PC-9 (cell line): ENCODE measurements at regions not wholly inside any gene's neighbourhood (a gene's known extent, or its start where the extent isn't known, plus 50 kb on each side); places are given as distances from the start of the nearest gene placed in this dataset.

Experiments used
- EZH2 ChIP-seq: fragments of 200-600 bp; sonication (generic); IDR thresholded peaks from 2 replicates; pipeline ENCODE4 v1.8.0; 2017; ENCODE audit warnings: antibody characterized with exemption, low read depth
- TF ChIP-seq, protein P1 (sequence below): fragments of 200-600 bp; sonication (generic); conservative IDR thresholded peaks from 2 replicates; pipeline ENCODE4 v1.6.1; 2017; ENCODE audit warnings: mixed run types, antibody characterized with exemption, mild to moderate bottlenecking, moderate library complexity

- TF ChIP-seq, protein P1, sequence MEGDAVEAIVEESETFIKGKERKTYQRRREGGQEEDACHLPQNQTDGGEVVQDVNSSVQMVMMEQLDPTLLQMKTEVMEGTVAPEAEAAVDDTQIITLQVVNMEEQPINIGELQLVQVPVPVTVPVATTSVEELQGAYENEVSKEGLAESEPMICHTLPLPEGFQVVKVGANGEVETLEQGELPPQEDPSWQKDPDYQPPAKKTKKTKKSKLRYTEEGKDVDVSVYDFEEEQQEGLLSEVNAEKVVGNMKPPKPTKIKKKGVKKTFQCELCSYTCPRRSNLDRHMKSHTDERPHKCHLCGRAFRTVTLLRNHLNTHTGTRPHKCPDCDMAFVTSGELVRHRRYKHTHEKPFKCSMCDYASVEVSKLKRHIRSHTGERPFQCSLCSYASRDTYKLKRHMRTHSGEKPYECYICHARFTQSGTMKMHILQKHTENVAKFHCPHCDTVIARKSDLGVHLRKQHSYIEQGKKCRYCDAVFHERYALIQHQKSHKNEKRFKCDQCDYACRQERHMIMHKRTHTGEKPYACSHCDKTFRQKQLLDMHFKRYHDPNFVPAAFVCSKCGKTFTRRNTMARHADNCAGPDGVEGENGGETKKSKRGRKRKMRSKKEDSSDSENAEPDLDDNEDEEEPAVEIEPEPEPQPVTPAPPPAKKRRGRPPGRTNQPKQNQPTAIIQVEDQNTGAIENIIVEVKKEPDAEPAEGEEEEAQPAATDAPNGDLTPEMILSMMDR, result no peak
- TF ChIP-seq EZH2, result no peak
Observed at GRCh38 chr18:76592981-76593381, 97.9 kb upstream of the ZNF516 start.
